ENCODE measurements at regions not wholly inside any gene's neighbourhood (a gene's known extent, or its start where the extent isn't known, plus 50 kb on each side); places are given as distances from the start of the nearest gene placed in this dataset.
A peak's percentile ranks its signal among the peaks of the same experiment; 100 is the strongest.
"Not testable (repeated sequence)": the region's sequence is repeated elsewhere in the genome, so short reads cannot be mapped to it uniquely, and the experiment has no call there.

DNA sequence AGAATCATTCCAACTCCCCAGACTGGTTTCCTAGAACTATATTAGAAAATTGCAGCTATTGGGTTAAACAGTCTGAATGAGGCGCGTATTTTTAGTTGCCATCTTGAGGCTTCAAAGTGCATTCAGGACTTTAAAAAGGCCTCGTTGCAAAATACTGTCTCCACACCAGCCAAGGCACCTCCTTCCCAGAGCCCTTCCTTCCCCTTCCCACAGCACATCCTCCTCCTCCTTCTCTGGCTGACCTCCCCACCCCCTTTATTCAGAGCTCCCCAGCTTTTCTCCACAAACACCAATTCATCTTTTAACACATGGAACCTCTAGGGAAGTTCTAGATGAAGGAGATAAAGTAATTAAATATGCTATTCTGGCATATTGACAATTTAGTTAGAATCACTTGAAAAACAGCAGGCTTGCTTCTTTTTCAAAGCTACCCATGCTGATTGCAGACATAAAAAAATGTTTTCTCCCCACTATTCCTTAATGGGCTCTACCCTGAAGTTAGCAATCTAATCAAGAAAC is 90.3 kb downstream of the RTP5 start:
- DNase-seq: no peak

- DNase-seq: no peak
Observed at GRCh38 chr2:241961454-241961853, 91.9 kb downstream of the RTP5 start.

DNA sequence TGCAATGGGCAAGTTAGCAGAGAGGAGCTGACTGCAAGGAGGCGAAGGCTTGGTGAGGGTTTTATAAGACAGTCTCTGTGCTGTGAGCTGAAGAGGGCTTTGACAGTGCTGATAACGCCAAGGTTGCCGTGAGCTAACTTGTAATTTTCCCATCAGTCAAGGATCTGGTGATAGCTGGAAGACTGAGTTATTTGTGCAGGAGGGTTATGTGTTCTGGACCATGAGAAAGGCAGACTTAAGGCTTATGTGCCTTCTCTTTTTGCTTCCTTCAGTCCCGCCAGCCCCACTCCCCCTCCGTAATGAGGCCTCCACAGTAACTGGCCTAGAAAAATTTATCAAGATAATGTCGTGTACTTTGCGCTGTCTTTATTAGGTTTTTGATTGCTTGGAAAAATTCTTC is 94.6 kb downstream of the RTP5 start:
- no peak for DNase-seq

DNA sequence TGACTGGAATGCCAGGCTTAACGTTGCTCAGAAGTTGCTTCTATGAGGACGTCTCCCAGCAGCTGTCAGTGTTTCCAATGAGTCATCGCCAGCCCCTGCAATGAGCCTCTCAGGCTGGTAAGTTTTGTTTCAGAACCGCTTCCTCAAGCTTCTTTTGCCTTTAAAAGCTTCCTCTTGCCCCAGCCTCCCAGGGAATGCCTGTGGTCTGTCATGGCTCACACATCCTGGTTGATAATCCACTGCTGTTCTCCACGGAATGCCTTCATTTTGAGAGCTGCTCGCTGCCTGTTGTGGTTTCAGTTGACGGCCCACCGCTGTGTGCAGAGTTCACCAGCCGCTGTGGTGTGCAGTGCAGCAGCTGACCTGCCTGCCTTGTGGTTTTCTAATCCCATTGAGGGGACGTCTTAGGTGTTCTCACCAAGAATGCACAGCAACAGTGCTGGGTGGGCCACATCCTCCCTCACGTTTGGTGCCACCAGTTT is 96.4 kb downstream of the RTP5 start:
- peak; percentile 54 for DNase-seq

GRCh38 chr2:241966647-241967466 is 97.3 kb downstream of the RTP5 start:
- DNase-seq: no peak

DNA sequence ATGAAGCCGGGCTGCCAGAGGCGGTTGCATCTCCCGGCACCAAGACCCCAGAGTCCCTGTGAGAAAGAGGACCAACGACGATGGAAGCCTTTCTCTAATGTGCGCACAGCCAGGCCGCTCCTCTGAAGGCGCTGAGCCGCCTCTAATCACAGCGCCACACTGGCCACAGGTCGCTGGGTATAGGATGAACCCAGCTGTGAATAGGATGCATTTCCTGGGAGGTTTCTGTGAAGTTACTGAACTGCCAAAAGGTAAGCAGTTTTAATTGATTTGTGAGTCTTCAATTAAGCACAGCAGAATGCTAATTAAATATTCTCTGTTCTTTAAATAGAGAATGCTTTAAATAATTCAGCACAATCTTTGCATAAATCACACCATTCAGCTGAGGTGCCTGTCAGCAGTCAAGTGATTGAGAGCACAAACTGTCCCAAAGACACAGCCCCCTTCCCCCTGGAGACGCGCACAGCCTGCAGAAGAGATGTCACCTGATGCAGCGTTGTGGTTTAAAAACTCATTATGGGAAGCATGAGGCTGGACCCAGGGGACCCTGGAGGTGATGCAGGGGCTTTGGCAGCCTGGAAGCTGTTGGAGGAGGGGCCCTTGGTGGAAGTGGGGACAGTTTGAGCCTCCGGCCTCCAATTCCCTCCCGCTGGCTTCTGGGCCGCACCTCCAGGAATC is 98.1 kb downstream of the RTP5 start:
- DNase-seq: no peak

DNA sequence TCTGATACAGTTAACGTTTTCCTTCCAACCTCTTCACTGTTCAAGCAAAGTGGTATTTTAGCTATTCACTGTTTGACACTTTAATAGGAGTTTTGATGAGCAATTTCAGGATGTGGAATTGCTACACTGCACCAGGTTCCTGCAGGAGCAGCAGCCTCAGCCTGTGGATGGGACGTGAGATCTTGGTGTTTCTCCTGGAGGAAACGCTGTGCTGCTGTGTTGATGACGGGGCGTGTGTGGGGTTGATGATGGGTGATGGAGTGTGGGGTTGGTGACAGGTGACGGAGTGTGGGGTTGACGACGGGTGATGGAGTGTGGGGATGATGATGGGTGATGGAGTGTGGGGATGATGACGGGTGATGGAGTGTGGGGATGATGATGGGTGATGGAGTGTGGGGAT is 98.9 kb downstream of the RTP5 start:
- DNase-seq: no peak

DNA sequence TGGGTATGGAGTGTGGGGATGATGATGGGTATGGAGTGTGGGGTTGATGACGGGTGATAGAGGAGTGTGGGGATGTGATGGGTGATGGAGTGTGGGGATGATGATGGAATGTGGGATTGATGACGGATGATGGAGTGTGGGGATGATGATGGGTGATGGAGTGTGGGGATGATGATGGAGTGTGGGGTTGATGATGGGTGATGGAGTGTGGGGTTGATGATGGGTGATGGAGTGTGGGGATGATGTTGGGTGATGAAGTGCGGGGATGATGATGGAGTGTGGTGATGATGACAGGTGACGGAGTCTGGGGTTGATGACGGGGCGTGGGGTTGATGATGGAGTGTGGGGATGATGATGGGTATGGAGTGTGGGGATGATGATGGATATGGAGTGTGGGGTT is 99.7 kb downstream of the RTP5 start:
- DNase-seq: not testable (repeated sequence)

GRCh38 chr2:241970716-241971115 is 101.2 kb downstream of the RTP5 start:
- DNase-seq: no peak

- DNase-seq: no peak
Observed at GRCh38 chr2:241974096-241974495, 104.6 kb downstream of the RTP5 start.

- DNase-seq: no peak
Observed at GRCh38 chr2:241974851-241975592, 105.5 kb downstream of the RTP5 start.

GRCh38 chr2:241975593-241976284 is 106.2 kb downstream of the RTP5 start:
- DNase-seq: no peak

- no peak for DNase-seq
Observed at GRCh38 chr2:241976296-241976695, 106.8 kb downstream of the RTP5 start.

DNA sequence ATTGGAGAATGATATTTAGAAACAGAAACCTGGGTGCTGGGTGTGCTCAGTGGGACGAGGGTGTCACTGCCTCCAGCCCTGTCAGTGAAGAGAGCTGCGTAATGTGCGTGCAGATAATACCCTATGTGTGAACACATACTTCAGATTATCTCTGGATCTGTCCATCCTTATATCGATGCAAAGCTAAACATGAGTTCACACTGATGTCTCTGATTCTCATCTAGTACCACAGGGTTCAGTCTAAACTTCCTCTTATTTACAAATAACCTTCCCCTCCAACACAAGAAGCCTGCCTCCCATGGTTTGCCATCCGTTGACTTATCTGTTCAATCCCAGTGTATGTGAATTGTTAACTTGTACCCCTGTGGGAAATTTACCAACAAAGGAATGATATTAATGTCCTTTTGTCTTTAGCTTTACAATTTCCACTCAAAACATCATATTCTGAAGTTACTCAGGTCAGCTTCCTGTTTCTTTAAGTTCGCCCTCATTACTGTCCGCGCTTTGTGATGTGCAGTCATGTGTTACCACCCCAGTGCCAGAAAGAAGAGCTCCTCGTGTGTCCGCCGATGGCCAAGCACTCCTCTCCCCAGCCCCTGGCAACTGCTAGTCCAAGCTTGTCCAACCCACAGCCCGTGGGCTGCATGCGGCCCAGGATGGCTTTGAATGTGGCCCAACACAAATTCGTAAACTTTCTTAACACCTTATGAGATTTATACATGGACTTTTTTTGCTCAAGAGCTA is 108.2 kb downstream of the RTP5 start:
- DNase-seq: no peak

DNA sequence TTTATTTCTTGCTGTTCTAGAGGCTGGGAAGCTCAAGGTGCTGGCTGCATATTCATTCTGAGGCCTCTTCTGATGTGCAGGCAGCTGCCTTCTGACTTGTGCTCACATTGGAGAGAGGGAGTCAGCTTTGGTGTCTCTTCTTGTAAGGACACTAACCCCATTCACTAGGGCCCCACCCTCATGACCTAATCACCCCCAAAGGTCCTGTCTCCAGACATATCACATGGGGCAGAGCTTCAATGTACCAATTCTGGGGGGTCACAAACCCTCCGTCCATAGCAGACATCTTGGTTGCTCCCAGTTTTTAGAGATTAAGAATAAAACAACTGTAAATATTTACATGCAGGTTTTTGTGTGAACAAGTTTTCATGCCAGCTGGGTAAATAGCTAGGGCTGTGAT is 109.1 kb downstream of the RTP5 start:
- no peak for DNase-seq

DNA sequence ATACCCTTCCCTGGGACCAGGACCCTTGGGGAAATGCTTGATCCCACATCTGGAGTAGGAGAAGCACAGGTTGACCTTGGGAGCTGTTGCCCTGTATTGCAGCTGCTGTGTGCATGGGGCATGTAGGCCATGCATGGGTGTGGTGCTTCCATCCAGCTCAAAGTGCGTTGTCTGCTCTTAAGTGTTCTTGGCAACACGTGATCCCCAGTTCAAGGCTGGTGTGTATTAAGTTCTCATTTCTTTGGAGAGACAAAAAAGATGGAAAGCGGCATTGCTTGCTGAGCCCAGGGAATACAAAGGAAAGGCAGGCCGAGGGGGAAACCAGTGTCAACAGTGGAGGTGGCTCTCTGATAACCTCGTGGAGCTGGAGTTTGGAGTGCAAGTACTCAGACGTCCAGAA is 110.7 kb downstream of the RTP5 start:
- no peak for DNase-seq

GRCh38 chr2:241981076-241981700 is 111.7 kb downstream of the RTP5 start:
- no peak for DNase-seq

DNA sequence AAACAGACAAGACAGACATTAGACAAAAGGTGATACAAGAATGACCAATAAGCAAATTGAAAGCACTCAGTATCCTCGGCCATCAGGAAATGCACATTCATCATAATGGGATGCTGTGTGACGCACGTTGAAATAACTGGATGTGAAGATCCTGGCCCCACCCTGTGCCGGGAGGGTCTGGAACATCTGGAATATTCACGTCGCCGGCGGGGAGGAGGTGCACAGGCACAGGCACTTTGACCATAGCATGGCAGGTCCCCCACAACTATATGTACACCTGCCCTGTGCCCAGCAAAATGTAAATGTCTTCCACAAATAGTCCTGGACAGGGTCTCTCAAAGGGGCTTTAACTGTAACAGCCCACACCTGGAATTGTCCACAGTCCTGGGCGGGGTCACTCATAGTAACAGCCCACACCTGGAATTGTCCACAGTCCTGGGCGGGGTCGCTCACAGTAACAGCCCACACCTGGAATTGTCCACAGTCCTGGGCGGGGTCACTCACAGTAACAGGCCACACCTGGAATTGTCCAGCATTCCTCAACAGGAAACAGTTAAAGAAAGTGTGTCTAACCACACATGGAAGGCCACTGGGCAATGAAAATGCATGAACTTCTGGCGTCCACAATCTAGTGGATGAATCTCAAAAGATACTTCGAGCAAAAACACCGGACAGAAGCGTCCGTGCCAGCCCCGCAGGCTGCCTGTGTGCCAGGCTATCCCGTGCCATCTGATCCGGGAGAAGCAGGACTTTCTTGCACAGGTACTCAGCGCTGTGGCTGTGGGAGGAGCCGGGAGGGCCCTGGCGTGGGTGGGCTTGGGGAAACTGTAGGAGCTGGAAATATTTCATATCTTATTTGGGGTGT is 113.4 kb downstream of the RTP5 start:
- DNase-seq: no peak

- DNase-seq: no peak
Observed at GRCh38 chr2:241983571-241984270, 114.2 kb downstream of the RTP5 start.

DNA sequence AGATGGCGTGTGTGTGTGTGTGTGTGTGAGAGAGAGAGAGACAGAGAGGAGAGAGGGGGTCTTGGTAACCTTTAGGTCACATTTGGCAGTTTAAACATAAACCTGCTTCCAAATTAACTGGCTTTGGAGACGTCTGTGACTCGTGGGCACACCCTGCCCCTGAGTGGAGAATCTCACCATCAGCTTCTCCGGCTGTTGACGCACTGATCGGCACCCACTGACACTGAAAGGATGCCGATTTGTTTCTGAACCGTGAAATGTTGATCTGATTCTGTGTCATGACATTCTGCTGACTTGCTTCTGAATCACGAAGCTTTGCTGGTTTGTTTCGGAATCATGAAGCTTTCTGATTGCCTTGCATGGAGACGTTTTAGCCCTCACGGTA is 114.7 kb downstream of the RTP5 start:
- no peak for DNase-seq

Data from right hindlimb (tissue), 1 donor.